ENCODE measurements at regions not wholly inside any gene's neighbourhood (a gene's known extent, or its start where the extent isn't known, plus 50 kb on each side); places are given as distances from the start of the nearest gene placed in this dataset.

DNA sequence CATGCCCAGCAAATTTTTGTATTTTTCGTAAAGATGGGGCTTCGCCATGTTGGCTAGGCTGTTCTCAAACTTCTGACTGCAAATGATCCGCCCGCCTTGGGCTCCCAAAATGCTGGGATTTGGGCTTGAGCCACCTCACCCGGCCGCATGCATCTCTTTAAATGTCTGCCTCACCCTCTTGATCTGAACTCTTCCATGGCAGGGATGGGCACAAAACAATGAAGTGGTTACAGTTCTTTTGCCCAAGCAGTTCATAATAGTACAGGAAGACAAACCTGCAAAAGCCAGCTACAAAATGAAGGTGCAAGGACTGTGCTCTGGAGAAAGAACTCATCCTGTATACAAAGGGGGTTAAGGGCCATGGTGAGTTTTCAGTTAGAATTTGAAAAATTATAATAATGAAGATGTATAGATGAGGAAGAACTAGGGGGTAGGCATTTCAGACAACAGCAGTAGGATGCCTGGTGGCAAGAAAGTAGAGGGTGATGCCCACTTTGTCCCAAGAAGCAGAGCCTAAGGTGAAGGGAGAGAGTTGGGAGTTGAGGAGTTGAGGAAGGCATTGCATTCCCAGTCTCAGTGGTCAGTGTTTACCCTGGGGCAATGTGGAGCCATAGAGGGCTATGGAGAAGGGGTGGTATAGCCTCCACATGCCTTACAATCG, 160.8 kb upstream of the MYCN start:
- DNase-seq (ENCODE audit: low spot score), result no peak

DNA sequence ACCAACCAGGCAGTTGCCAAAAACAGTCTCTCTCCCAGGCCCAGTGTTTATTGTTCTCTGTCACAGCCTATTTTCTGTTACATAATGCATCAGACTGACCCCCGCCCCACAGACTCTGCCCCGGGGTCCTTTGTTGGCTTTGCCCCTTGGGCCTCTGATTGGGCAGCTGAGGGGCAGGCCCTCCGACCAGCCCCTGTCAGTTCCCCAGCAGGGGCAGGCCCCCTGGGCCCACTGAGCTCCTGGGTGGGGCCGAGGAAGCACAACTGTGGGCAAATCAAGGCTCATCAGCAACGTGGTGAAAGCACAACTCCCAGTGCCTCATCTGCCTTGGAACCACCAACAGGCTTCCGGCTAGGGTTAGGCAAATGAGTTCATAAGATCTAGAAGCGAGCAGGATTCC, 160.1 kb upstream of the MYCN start:
- DNase-seq (ENCODE audit: low spot score), result no peak

DNA sequence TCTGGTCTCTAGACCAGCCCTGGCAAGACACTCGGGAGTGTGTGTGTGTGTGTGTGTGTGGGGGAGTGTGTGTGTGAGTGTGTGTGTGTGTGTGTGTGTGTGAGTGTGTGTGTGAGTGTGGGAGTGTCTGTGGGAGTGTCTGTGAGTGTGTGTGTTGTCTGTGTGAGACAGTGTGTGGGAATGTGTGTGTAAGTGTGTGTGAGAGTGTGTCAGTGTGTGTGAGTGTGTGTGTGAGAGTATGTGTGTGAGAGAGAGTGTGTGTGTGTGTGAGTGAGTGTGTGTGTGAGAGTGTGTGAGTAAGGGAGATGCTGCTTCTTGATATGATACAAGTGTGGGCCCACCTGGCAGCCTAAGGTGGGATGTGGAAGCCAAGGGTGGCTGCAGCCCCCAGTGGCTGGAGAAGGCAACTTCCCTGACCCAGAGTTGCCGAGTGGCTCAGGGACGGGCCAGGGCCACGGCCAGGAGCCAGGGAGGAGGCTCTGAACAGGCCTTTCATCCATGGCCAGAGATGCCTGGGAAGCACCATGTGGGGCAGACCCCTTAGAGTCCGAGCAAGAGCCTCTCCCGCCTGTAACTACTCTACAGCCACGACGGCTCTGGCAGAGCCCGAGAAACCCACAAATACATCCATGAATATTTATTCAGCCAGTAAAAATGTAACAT, 159.3 kb upstream of the MYCN start:
- DNase-seq (ENCODE audit: low spot score), result no peak

DNA sequence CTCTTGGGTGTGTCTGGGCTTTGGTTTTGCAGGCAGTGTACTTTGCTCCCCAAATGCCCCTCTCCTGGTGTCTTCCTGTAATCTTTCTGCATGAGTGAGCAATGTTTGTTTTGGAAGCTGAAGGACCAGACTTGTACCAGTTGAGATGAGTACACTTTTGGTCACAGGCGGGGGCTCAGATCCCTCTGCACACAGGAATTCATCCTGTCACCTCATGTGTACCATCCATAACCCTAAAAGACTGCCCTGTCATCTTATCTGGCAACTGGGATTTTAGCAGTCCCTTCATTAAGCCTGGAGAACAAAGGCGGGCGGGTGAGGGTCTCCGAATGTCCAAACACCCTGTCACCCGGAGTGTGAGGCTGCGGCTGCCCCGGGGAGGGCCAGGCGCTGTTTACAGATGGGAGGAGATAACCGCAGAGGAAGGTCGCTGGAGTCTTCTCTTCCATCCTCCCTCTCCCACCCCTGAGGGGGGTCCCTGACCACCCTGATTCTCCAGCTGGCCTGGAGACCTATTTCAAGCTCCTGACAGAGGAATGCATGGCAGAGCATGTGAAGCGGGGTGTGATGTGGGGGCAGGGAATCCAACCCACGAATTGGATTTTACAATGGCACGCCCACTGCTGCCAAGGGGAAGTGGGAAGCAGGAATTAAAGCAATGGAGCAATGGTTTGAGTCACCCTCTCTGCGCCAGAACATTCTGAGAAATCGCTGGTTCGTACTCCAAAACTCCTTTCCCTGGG, 158.2 kb upstream of the MYCN start:
- DNase-seq (ENCODE audit: low spot score), result peak; percentile 74

DNA sequence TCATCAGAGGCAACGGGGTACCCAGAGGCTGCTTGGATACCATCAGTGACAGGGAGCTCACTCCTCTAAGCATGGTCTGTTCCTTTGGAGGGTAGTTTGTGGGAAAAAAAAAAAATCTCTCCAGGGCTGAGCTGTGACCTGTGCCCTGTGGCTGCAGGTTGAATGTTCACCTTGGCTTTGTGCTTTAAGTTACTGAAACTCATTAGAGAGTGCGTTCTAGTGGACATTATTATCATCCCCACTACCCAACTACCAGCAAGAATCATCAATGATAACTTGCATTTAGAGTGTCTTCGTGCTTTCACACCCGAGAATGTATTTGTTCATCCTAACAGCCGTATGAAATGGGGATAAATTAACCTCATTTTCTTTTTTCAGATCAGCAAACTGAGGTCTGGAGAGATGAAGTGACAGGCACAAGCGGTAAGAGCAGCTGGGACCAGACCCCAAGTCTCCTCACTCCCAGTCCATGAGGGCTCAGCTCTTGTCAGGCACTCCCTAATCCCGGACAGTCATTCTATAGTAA, 157.5 kb upstream of the MYCN start:
- DNase-seq (ENCODE audit: low spot score), result no peak

DNA sequence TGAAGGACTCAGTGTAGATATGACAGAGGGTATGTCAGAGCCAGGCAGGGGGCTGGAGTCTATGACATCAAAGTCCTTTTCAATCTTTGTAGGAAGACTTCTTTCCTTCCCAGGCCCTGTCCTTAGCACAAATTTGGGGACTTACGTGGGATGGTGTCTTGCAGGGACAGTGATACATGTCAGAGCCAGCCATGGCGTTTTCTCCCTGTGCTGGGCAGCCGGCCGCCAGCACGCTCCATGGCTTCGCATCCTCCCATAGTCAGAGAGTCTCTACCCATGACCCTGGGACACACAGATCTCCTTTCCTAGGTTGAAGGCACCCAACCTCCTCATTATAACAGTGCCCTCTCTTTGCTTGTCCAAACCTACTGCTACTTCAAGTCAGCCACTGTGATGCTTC, 156.9 kb upstream of the MYCN start:
- no peak for DNase-seq (ENCODE audit: low spot score)

DNA sequence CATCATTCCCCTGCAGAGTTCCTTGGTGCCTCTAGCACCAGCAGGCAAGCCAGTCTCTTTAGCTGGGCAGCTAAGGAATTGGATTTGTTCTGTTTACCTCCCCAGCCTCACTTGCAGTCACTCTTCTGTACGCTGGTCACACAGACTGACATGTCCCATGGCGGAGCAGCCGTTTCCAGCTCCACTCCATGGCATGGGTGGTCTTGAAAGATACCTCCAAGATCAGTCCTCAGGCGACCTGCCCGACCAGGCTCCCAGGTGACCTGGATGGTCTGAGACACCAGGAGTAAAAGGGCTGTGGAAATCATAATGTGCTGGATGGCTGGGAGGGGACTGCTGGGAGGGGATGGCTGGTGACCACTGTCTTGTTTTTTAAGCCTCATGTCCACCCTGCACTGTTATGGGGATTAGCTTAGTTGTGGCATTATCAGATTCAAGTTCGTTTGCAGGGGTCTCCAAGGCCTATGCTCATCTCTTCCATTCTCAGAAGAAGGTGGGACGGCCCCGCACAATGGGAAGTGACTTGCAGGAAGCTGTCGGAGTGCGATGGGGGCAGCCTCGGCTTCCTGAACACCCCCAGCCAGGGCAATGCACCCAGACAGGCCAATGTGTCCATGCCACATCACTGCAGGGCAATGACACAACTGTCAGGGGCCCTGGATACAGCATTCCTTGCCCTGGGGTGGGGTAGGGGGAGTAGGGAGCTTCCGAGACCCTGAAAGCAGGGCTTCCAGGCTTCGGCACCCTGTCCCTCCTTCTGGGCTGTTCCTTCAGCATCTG, 156.1 kb upstream of the MYCN start:
- DNase-seq (ENCODE audit: low spot score), result no peak

DNA sequence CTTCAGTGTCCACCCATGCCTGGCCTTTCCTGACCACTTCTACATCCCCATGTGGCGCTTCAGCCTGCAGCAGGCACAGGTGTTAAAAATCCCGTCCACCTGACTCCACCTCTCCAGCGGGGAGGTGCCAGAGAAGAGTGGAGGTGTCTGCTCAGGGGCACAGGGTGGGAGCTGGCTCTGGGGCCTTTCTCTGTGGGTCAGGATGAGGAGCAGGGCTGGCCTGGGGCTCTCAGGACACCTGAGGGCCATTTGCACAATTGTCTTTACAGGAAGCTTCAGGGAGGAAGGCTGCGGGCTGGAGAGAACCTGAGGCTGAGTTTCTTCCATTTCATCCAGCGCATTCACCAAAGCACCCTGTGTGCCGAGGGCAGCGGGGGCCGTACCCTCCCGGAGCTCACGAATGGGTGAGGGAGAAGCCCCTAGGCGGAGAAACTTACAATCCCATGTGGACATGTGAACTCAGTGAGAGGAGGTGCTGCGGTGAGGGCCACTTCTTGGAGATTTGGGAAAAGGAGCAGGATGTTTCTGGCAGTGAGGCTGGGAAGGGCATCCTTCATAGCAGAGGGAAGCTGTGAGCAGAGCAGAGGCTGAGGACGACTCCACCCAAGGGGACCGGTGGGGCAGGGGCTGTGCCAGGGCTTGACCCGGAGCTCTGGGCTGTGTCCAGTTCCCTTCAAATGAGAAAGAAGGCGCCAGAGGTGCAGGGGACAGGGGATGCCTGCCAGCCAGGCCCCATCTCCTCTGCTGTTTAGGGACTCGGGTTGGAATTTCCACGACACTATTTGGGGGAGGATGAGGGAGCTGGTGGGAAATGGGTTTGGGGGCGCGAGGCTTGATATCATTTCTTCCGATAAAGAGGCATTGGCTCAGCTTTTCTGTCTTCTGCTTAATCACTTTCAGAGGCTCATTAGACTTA, 155.2 kb upstream of the MYCN start:
- no peak for DNase-seq (ENCODE audit: low spot score)

DNA sequence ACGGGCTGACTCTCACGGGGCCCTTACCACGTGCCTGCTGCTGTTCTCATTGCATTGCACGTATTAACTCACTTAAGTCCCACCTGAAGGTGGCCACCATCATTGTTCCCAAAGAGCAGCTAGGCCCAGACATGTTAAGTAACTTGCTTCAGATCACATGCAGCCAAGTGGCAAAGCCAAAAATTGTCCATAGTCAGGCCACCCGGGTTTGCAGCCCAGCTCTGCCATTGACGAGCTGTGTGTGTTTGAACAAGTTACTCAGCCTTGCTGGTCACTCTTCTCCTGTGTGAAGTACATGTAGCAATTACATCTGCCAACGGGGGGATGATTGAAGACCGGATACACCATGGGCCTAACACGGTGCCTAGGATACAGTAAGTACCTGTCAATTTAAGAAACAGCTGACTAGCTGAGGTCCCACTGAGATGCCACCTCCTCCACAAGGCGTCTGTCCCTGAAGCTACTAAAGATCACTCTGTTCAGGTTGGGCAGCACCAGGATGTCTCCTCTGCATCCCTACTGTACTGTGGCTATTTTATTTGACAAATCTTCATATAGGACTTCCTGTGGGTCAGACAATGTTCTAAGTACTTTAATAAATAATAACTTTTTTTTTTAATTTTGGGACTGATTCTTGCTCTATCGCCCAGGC, 154.2 kb upstream of the MYCN start:
- DNase-seq (ENCODE audit: low spot score), result no peak

DNA sequence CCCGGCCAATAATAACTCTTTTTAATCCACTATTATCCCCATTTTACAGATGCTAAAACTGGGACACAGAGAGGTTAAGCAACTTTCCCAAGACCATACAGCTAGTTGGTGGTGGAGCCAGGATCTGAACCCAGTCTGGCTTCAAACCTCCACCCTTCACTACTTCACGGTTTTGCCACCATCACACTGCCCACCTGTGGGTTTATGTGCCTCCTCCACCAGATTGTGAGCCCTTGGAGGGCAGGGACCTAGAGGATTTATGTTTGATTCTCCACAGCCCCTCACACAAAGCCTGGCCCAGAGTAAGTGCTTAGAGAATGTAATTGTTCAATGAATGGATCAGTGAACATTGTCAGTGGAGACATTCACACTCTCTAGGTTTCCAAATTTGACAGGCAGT, 153.4 kb upstream of the MYCN start:
- DNase-seq (ENCODE audit: low spot score), result no peak

DNA sequence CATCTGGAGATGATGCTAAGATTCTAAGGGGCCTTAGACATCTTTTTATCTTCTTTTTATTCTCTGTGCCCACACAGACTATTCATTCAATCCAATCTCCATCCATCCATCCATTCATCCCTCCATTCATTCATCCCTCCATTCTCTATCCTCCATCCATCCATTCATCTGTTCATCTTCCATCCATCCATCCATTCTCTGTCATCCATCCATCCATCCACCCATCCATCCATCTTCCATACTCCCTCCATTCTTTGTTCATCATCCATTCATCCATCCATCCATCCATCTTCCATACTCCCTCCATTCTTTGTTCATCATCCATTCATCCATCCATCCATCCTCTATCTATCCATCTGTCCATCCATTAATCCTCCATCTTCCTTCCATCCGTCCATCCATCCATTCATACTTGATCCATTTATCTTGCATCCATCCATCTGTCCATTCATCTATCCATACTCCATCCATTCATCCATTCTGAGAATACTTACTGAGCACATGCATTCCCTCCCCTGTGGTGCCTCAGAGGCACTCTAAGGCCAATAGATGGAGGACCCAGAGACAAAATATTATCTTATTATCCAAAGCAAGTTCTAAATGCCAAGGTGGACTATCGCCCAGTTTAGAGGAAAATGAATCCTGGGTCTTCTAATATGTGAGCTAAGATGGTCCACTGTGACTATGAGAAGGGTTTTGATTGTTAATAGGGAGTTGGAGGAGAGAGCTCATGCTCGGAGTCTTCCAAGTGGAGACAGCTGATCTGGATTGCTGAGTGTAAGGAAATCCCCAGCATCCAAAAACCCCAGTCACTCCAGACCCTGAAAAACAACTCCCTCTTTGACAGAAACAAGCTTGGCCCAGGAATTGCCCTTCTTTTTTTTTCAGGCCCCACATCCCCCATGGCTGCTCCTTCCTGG, 152.6 kb upstream of the MYCN start:
- no peak for DNase-seq (ENCODE audit: low spot score)

DNA sequence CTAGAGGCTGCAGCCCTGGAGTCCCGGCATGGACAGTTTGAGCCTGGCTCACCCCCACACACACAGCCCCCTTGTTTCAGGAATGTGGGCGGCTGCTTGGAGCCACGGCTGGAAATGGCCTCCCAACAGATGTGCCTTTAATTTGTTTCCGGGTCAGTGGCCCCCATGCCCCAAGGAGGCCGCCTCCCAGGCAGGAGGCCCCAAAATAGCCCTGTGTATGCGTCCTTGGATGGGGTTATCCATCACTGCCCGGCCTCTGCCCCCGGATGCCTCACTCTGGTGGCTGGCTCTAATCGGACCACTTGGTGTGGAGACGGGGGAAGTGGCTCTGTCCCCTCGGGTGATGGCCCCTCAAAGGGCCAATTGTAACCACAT, 151.9 kb upstream of the MYCN start:
- DNase-seq (ENCODE audit: low spot score), result no peak

DNA sequence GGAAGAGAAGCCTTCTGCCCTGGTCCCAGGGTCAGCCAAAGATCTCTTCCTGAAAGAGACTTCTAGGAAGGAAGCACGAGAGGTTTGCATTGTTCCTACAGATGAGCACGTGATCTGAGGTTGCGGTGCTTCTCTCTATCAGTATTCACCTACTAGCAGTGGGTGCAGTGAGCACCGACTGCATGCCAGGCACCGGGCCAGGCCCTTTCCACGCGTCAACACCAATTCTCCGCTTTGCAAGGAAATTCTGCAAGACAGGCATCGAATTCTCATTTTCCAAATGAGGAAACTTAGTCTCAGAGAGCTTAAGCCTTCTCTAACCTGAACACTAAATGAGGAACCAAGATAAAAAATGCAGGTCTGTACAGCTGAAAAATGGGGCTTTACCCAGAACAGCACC, 151.5 kb upstream of the MYCN start:
- no peak for DNase-seq (ENCODE audit: low spot score)

DNA sequence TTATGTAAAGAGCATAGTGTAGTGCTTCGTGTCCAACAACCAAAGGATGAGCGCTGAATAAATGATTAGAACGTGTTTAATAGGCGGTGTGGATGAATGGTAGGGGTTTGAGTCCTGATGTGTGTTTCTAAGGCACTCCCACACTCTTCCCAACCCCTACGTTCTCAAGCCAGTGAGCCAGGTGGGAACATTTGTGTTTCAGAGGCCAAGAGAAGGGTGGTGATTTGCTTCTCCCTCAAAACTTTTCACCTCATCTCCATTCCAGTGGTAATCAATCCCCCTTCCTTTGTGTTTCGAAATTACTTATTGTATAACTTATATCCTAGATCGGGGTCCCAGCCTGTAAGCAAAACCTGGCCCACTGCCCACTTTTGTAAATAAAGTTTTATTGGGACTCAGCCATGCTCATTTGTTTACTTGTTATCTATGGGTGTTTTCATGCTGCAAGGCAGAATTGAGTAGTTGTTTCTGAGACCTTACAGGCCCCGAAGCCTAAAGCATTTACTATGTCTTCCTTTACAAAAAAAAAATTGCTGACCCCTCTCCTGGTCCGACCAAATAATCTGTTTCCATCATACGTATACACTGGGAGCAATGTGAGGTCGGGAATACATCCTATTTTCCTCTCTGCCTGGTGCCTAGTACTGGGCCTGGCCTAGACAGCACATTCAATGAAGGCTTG, 150.8 kb upstream of the MYCN start:
- no peak for DNase-seq (ENCODE audit: low spot score)

DNA sequence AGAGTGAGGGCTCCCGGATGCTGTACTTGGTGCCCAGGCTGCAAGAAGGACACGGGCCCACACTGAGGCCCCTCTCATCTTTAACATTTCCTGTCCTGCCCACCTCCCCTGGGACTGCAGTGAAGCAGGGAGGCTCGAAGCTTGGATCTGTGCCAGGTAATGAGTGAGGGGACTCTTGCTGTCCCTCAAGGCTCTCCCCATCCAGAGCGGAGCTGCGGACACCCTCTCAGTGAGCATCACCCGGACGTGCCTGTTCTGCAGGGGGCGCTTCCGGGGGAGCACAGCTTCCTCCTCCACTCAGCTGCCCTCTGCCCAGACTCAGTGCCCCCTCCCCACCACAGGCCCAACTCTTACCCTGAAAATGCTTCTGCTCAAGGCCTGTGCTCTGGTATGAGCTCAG, 150.0 kb upstream of the MYCN start:
- no peak for DNase-seq (ENCODE audit: low spot score)

DNA sequence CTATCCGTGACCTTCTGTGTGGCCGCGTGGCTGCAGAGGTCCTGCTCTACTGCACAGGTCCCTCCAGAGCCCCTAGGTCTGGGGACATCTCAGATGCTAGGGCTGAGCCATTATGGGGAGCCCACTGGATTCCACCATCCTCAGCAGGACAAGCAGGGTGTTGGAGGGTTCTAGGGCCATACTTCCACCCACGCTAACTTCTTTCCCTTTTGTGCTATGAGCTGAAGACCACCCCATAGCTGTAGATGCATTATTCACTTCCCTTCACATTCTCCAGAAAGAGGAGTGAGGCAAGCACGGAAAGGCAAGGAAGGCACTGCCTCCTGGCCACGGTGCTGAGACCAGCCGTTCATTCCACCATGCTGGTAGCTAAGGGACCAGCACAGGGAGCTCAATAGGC, 149.5 kb upstream of the MYCN start:
- no peak for DNase-seq (ENCODE audit: low spot score)

DNA sequence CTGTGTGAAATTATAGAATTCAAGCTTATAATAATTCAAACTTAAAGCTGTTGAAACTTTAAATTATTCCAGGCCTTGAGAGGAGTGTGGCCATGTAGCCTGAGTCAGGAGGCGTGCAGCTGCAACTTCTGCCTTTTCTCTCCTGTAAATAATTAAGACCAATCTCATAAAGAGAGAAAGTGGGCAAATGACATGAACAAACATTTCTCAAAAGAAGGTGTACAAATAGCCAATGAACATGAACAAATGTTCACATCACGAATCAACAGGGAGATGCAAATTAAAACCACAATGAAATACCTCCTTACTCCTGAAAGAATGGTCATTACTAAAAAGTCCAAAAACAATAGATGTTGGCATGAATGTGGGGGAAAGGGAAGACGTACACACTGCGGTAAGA, 149.1 kb upstream of the MYCN start:
- no peak for DNase-seq (ENCODE audit: low spot score)

DNA sequence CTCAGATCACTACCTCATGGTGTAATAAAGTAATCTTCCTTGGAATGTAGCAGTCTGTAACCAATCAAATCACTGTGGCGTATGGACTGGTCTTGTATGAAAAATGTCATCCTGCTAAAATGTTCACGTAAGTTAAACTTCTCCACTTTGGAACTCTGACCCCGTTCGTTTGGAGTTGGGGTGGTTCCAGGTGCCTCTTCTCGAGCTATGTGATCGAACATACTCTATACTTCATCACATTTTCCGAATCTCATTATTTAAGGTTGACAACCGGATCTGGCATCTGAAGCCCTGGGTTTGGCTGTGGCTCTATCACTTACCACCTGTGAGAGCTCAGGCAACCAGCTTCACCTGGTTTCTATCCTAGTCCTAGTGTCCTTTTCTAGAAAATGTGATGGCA, 148.0 kb upstream of the MYCN start:
- DNase-seq (ENCODE audit: low spot score), result no peak
